ENCODE measurements at regions not wholly inside any gene's neighbourhood (a gene's known extent, or its start where the extent isn't known, plus 50 kb on each side); places are given as distances from the start of the nearest gene placed in this dataset.

- CTCF ChIA-PET, result no interaction called here
- H3K36me3 ChIP-seq (ENCODE audit: control insufficient read depth in 2 of 2, extremely low read depth in 1 of 2, insufficient read depth in 2 of 2, low read length in 2 of 2), result no peaks in the 10 kb centered on the region
These were observed 148.1 kb downstream of the MAT2B start for GRCh38 chr5:163653526-163653925.

More at GRCh38 chr5:163653526-163653925, 148.1 kb downstream of the MAT2B start:
- Histone ChIP-seq H3K4me2 (ENCODE audit: insufficient read depth, low read length) (no peak overlapping the region), H3K9me3 (replicated peaks; ENCODE audit: control insufficient read depth, insufficient read depth, low read length) (no peaks in the 10 kb centered on the region), H3K9ac (replicated peaks; ENCODE audit: extremely low read depth, insufficient read depth, low read length) (no peak overlapping the region), H3K4me3 (replicated peaks in 1 of 3; ENCODE audit: insufficient read depth in 1 of 3, low read depth in 1 of 3, low read length in 3 of 3) (no peak overlapping the region), H4K20me1 (replicated peaks; ENCODE audit: control insufficient read depth, extremely low read depth, insufficient read depth, low read length) (no peaks in the 10 kb centered on the region), H3K79me2 (ENCODE audit: control insufficient read depth, insufficient read depth, low read length) (no peaks in the 10 kb centered on the region), H3K27ac (ENCODE audit: insufficient read depth, low read depth, low read length) (no peak overlapping the region), H2AFZ (ENCODE audit: low read depth, low read length) (no peak overlapping the region), H3K4me1 (ENCODE audit: control insufficient read depth, extremely low read depth, insufficient read depth, low read length) (peaks cover 4% of the 10 kb centered on the region), H3K27me3 (ENCODE audit: control insufficient read depth in 2 of 2, insufficient read depth in 2 of 2, low read length in 2 of 2) (no peaks in the 10 kb centered on the region), H3K9me1 (replicated peaks; ENCODE audit: control insufficient read depth, extremely low read depth, insufficient read depth, low read length) (no peaks in the 10 kb centered on the region)
- BruUV-seq (replicated peaks), result no TSS peak
- FAIRE-seq (no peak), DNase-seq (ENCODE audit: low read depth, low spot score) (no peak)
- TF ChIP-seq EZH2 (IDR thresholded peaks at IDR 0.05; ENCODE audit: borderline replicate concordance, low read depth, low read length, severe bottlenecking) (no peak), FOS (IDR thresholded peaks at IDR 0.05; ENCODE audit: borderline replicate concordance, insufficient read depth, low read length) (no peak), MYC (IDR thresholded peaks at IDR 0.05; ENCODE audit: low read depth, low read length) (no peak), POLR2AphosphoS5 (IDR thresholded peaks at IDR 0.05; ENCODE audit: insufficient read depth, low read depth, low read length) (no peak), JUN (IDR thresholded peaks at IDR 0.05; ENCODE audit: borderline replicate concordance, insufficient read depth, insufficient read length, low read depth) (no peak), GATA2 (IDR thresholded peaks at IDR 0.05; ENCODE audit: insufficient read depth, insufficient read length, low read depth, low read length) (no peak), CTCF (IDR thresholded peaks at IDR 0.05; ENCODE audit: extremely low read depth in 1 of 2, insufficient read depth in 1 of 2, low read depth in 1 of 2, low read length in 2 of 2) (no peak), POLR2A (IDR thresholded peaks at IDR 0.05; ENCODE audit: low read depth, low read length) (no peak), MAX (IDR thresholded peaks at IDR 0.05; ENCODE audit: insufficient read depth, insufficient read length) (no peak)
- POLR2A ChIA-PET, result no interaction called here
- intact Hi-C loops (cut with micrococcal nuclease), result no loop called here
- dilution Hi-C loops (cut with MboI; ENCODE audit: extremely low pct_ligation_motif_present, low sequenced_read_pairs), result no loop called here

Measured in endothelial cell of umbilical vein (primary cell).